IPS-18a (cell line): ENCODE measurements at regions not wholly inside any gene's neighbourhood (a gene's known extent, or its start where the extent isn't known, plus 50 kb on each side); places are given as distances from the start of the nearest gene placed in this dataset.
A peak's percentile ranks its signal among the peaks of the same experiment; 100 is the strongest.

Experiments
- H3K27ac ChIP-seq: one replicate; pipeline ENCODE4 v1.5.1; 2013; ENCODE audit warnings: low read length
- H3K27me3 ChIP-seq: one replicate; pipeline ENCODE4 v1.6.1; 2013; ENCODE audit warnings: mild to moderate bottlenecking, low read length; ENCODE audit not compliant: control insufficient read depth, insufficient read depth
- H3K36me3 ChIP-seq: one replicate; pipeline ENCODE4 v1.6.1; 2013; ENCODE audit warnings: low read depth, low read length; ENCODE audit not compliant: control insufficient read depth
- H3K4me1 ChIP-seq: one replicate; pipeline ENCODE4 v1.6.1; 2013; ENCODE audit warnings: low read depth, low read length; ENCODE audit not compliant: control insufficient read depth
- H3K4me3 ChIP-seq: one replicate; pipeline ENCODE4 v1.5.1; 2013; ENCODE audit warnings: low read length
- H3K9ac ChIP-seq: one replicate; pipeline ENCODE4 v1.6.1; 2013; ENCODE audit warnings: mild to moderate bottlenecking, low read length, moderate library complexity
- H3K9me3 ChIP-seq: one replicate; pipeline ENCODE4 v1.6.1; 2013; ENCODE audit warnings: low read depth, low read length; ENCODE audit not compliant: control insufficient read depth

DNA sequence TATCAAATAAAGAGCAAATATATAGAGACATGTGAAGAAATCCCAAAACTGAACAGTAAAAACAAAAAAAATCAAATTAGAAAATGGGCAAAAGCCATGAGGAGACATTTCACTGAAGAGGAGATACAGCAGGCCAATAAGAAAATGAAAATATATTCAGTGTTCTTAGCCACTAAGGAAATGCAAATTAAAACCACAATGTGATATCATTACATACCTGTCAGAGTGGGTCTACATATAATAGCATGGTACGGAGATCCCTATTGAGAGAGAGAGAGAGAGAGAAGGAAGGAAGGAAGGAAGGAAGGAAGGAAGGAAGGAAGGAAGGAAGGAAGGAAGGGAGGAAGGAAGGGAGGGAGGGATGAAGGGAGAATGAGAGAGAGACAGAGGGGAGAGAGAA, 707.0 kb upstream of the ACTRT1 start:
- H3K9me3 ChIP-seq: peaks cover 3% of the 10 kb centered on the region
- H3K36me3 ChIP-seq: no peaks in the 10 kb centered on the region
- H3K27me3 ChIP-seq: no peaks in the 10 kb centered on the region
- no peak overlapping the region for H3K9ac ChIP-seq
- peaks cover 3% of the 10 kb centered on the region for H3K4me1 ChIP-seq
- no peak overlapping the region for H3K4me3 ChIP-seq
- no peak overlapping the region for H3K27ac ChIP-seq

- Histone ChIP-seq H3K27ac (no peak overlapping the region), H3K4me3 (peak overlapping the region; percentile 30), H3K9me3 (peaks cover 10% of the 10 kb centered on the region), H3K4me1 (peaks cover 11% of the 10 kb centered on the region), H3K27me3 (no peaks in the 10 kb centered on the region), H3K9ac (no peak overlapping the region), H3K36me3 (no peaks in the 10 kb centered on the region)
Measured at GRCh38 chrX:128754130-128754529, 701.9 kb upstream of the ACTRT1 start.

DNA sequence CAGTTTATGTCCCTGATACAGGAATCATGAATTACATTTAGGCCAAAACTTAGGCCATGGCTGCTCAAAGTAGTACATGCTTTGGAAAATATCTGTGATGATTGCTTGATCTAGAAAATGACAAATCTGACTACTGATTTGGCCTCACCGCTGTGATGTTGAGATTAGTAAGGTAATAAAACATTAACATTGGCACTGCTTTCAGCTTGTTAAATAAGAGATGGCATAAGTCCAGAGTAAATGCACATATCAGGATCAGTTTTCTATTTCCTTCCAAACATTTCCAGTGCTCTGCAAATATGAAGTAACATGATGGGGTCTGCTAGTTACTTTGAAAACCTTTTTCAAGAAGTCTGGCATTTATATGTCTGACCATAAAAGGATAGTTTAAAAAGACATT, 687.3 kb upstream of the ACTRT1 start:
- Histone ChIP-seq H3K4me1 (no peaks in the 10 kb centered on the region), H3K9me3 (peaks cover 11% of the 10 kb centered on the region), H3K9ac (no peak overlapping the region), H3K27ac (no peak overlapping the region), H3K36me3 (no peaks in the 10 kb centered on the region), H3K27me3 (no peaks in the 10 kb centered on the region), H3K4me3 (no peak overlapping the region)

- Histone ChIP-seq H3K4me3 (no peak overlapping the region), H3K9me3 (peaks cover 25% of the 10 kb centered on the region), H3K4me1 (no peaks in the 10 kb centered on the region), H3K27ac (no peak overlapping the region), H3K27me3 (no peaks in the 10 kb centered on the region), H3K9ac (no peak overlapping the region), H3K36me3 (no peaks in the 10 kb centered on the region)
Measured at GRCh38 chrX:128728943-128729342, 676.7 kb upstream of the ACTRT1 start.

- H3K4me1 ChIP-seq: no peaks in the 10 kb centered on the region
- no peaks in the 10 kb centered on the region for H3K27me3 ChIP-seq
- H3K9me3 ChIP-seq: peaks cover 23% of the 10 kb centered on the region
- no peak overlapping the region for H3K9ac ChIP-seq
- H3K36me3 ChIP-seq: no peaks in the 10 kb centered on the region
- no peak overlapping the region for H3K4me3 ChIP-seq
- no peak overlapping the region for H3K27ac ChIP-seq
Measured at GRCh38 chrX:128717635-128718578, 665.7 kb upstream of the ACTRT1 start.

DNA sequence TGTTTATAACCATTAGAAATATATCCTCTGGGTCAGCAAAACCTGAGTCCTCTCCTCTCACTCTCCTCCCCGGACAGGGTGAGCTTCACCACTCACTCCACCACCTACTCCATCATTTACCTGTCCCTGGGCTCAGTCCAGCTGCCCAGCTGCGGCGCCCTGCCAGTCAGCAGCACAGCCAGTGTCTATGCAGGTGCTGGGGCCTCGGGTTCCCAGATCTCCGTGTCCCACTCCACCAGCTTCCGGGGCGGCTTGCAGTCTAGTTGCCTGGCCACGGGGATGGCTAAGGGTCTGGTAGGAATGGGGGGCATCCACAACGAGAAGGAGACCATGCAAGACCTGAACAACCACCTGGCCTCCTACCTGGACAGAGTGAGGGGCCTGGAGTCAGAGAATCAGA, 662.2 kb upstream of the ACTRT1 start:
- Histone ChIP-seq H3K9me3 (peaks cover 11% of the 10 kb centered on the region), H3K4me1 (no peaks in the 10 kb centered on the region), H3K27me3 (no peaks in the 10 kb centered on the region), H3K27ac (no peak overlapping the region), H3K4me3 (no peak overlapping the region), H3K36me3 (no peaks in the 10 kb centered on the region), H3K9ac (no peak overlapping the region)

DNA sequence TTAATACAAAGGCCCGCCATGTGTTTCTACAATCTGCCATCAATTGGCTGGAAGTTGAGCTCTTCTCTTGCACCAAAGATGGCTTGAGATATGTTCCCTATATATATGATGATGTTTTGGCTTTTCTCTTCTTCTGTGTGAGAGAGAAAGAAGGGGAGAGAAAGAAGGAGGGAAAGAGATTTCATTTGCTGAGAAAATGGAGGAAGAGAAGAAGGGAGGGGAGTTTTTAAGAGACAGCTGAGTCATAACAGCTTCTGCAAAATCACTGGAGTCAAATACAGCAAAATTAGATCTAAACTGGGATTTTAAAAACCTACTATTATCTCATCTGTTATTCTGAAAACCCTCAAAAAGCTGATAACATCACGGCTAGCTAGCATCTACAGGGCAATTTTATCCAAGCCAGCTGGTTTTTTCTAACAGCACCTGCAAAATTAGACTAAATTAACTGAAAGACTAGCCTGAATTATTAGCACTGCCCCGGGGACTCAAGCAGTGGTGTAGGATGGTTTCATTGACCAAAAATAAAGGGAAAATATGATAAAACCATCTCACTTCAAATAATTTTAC, 647.6 kb upstream of the ACTRT1 start:
- H3K27ac ChIP-seq: no peak overlapping the region
- no peak overlapping the region for H3K4me3 ChIP-seq
- H3K9ac ChIP-seq: no peak overlapping the region
- H3K9me3 ChIP-seq: peaks cover 18% of the 10 kb centered on the region
- no peaks in the 10 kb centered on the region for H3K4me1 ChIP-seq
- no peaks in the 10 kb centered on the region for H3K27me3 ChIP-seq
- H3K36me3 ChIP-seq: no peaks in the 10 kb centered on the region

DNA sequence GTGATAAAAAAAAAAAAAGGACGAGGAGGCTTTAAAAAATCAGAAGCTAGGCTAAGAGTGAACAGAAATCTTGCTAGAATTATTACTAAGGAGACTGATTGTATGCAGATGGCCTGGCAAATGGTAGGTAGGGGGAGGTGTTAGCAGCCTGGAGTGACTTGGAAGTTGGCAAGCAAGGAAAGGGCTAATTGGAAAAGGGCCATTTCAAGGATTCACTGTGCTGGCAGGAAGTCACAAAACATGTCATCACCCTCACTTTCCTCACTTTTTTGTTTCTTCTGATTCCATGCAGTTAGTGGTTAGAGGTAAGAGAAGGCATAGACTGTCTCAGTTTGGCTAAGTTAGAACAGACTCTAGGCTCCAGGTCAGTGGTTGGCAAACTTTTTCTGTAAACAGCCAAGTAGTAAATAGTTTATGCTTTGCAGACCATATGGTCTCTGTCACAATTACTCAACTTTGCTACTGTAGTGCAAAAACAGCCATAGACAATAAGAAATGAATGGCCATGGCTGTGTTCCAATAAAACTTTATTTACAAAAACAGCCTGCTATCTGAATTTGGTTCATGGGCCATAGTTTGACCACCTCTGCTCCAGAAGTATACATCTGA, 646.5 kb upstream of the ACTRT1 start:
- Histone ChIP-seq H3K9ac (no peak overlapping the region), H3K27me3 (no peaks in the 10 kb centered on the region), H3K27ac (no peak overlapping the region), H3K4me3 (no peak overlapping the region), H3K4me1 (no peaks in the 10 kb centered on the region), H3K36me3 (no peaks in the 10 kb centered on the region), H3K9me3 (peaks cover 21% of the 10 kb centered on the region)

- H3K4me1 ChIP-seq: no peaks in the 10 kb centered on the region
- peaks cover 13% of the 10 kb centered on the region for H3K9me3 ChIP-seq
- H3K4me3 ChIP-seq: no peak overlapping the region
- no peaks in the 10 kb centered on the region for H3K27me3 ChIP-seq
- no peaks in the 10 kb centered on the region for H3K36me3 ChIP-seq
- no peak overlapping the region for H3K27ac ChIP-seq
- no peak overlapping the region for H3K9ac ChIP-seq
Measured at GRCh38 chrX:128691872-128692271, 639.7 kb upstream of the ACTRT1 start.

DNA sequence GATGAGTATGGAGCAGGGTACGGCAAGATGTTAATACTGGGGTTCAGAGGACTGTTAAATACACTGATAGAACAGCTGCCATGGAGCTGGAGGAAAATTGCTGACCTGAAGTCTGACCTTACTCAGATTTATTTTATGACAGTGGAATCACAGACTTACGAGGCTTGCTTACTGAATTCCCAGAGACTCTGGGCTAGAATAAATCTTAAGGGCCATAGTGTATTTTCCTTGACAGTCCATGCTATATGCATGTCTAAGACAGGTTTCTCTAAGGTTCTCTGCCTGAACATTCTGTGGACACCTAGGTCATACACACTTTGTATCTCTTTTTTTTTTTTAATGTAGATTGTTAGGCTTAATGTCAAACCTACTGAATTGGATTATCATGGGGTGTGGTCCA, 633.2 kb upstream of the ACTRT1 start:
- Histone ChIP-seq H3K4me3 (no peak overlapping the region), H3K27me3 (no peaks in the 10 kb centered on the region)

GRCh38 chrX:128676651-128677050, 624.4 kb upstream of the ACTRT1 start:
- H3K36me3 ChIP-seq: no peaks in the 10 kb centered on the region
- no peaks in the 10 kb centered on the region for H3K4me1 ChIP-seq
- no peaks in the 10 kb centered on the region for H3K27me3 ChIP-seq
- H3K9me3 ChIP-seq: peaks cover 9% of the 10 kb centered on the region
- H3K27ac ChIP-seq: no peak overlapping the region
- H3K9ac ChIP-seq: no peak overlapping the region
- no peak overlapping the region for H3K4me3 ChIP-seq

More for the DNA sequence above, 633.2 kb upstream of the ACTRT1 start:
- H3K27ac ChIP-seq: no peak overlapping the region
- no peaks in the 10 kb centered on the region for H3K4me1 ChIP-seq
- peaks cover 14% of the 10 kb centered on the region for H3K9me3 ChIP-seq
- H3K9ac ChIP-seq: no peak overlapping the region
- no peaks in the 10 kb centered on the region for H3K36me3 ChIP-seq
